Forelimb muscle (tissue), 1 donor: ENCODE measurements at regions not wholly inside any gene's neighbourhood (a gene's known extent, or its start where the extent isn't known, plus 50 kb on each side); places are given as distances from the start of the nearest gene placed in this dataset.

Experiments used
- DNase-seq: peaks from one replicate; pipeline ENCODE4 v3.0.0-alpha.2; 2013; ENCODE audit warnings: low read depth

GRCh38 chr18:41265047-41265446 lies 690.0 kb upstream of the PIK3C3 start:
- no peak for DNase-seq

- DNase-seq = no peak
Measured at GRCh38 chr18:41263956-41264355, 691.1 kb upstream of the PIK3C3 start.

- no peak for DNase-seq
Measured at GRCh38 chr18:41262688-41263087, 692.3 kb upstream of the PIK3C3 start.

- no peak for DNase-seq
Measured at GRCh38 chr18:41244591-41245037, 710.4 kb upstream of the PIK3C3 start.

- DNase-seq = no peak
Measured at GRCh38 chr18:41237317-41237716, 717.7 kb upstream of the PIK3C3 start.

- no peak for DNase-seq
Measured at GRCh38 chr18:41231681-41232080, 723.4 kb upstream of the PIK3C3 start.

GRCh38 chr18:41227993-41228392 lies 727.0 kb upstream of the PIK3C3 start:
- no peak for DNase-seq

GRCh38 chr18:41226911-41227310 lies 728.1 kb upstream of the PIK3C3 start:
- no peak for DNase-seq

- DNase-seq = peak; percentile 26
Measured at GRCh38 chr18:41226186-41226585, 728.8 kb upstream of the PIK3C3 start.

- DNase-seq = no peak
Measured at GRCh38 chr18:41216341-41217003, 738.6 kb upstream of the PIK3C3 start.

- no peak for DNase-seq
Measured at GRCh38 chr18:41207706-41208105, 747.3 kb upstream of the PIK3C3 start.

- DNase-seq = no peak
Measured at GRCh38 chr18:41206341-41206830, 748.6 kb upstream of the PIK3C3 start.

GRCh38 chr18:41199212-41199611 lies 755.8 kb upstream of the PIK3C3 start:
- no peak for DNase-seq

- DNase-seq = no peak
Measured at GRCh38 chr18:41197967-41198366, 757.1 kb upstream of the PIK3C3 start.

- DNase-seq = no peak
Measured at GRCh38 chr18:41170346-41170745, 784.7 kb upstream of the PIK3C3 start.

GRCh38 chr18:41165625-41166024 lies 789.4 kb upstream of the PIK3C3 start:
- DNase-seq = no peak

GRCh38 chr18:41162781-41163180 lies 792.3 kb upstream of the PIK3C3 start:
- no peak for DNase-seq

- DNase-seq = no peak
Measured at GRCh38 chr18:41162191-41162590, 792.8 kb upstream of the PIK3C3 start.

GRCh38 chr18:41155910-41156851 lies 798.9 kb upstream of the PIK3C3 start:
- no peak for DNase-seq

GRCh38 chr18:41155025-41155424 lies 800.0 kb upstream of the PIK3C3 start:
- no peak for DNase-seq

GRCh38 chr18:41153871-41154270 lies 801.2 kb upstream of the PIK3C3 start:
- DNase-seq = no peak

GRCh38 chr18:41150316-41150715 lies 804.7 kb upstream of the PIK3C3 start:
- no peak for DNase-seq

- DNase-seq = no peak
Measured at GRCh38 chr18:41146301-41146700, 808.7 kb upstream of the PIK3C3 start.
